HL-60 (cell line): ENCODE measurements at regions not wholly inside any gene's neighbourhood (a gene's known extent, or its start where the extent isn't known, plus 50 kb on each side); places are given as distances from the start of the nearest gene placed in this dataset.
"Not testable (repeated sequence)": the region's sequence is repeated elsewhere in the genome, so short reads cannot be mapped to it uniquely, and the experiment has no call there.

Experiments
- DNase-seq, 2 experiments: peaks; one replicate each; pipeline ENCODE4 v3.0.0-alpha.2; 2010 to 2020; ENCODE audit warnings: low read depth in 1 of 2, low spot score in 1 of 2
- H3K27ac ChIP-seq: fragments of 250-450 bp; sonication (Bioruptor Pico); replicated peaks from 2 replicates; pipeline ENCODE4 v1.5.1; 2020; ENCODE audit warnings: mild to moderate bottlenecking, moderate library complexity
- H3K27me3 ChIP-seq: fragments of 250-450 bp; sonication (Bioruptor Pico); 2 replicates; pipeline ENCODE4 v1.5.1; 2021; ENCODE audit warnings: mild to moderate bottlenecking, moderate library complexity; ENCODE audit not compliant: insufficient read depth, poor library complexity, severe bottlenecking
- H3K4me3 ChIP-seq: replicated peaks from 2 replicates; pipeline ENCODE4 v1.5.1; 2011; ENCODE audit warnings: mild to moderate bottlenecking, control low read depth, low read length; ENCODE audit not compliant: insufficient read depth
- CTCF ChIP-seq: IDR thresholded peaks from one replicate; pipeline ENCODE4 v1.5.1; 2011; ENCODE audit warnings: low read length, control low read depth, inconsistent platforms; ENCODE audit not compliant: insufficient read depth
- GABPA ChIP-seq: IDR thresholded peaks from 2 replicates; pipeline ENCODE4 v1.6.1; 2012; ENCODE audit warnings: low read depth
- POLR2AphosphoS5 ChIP-seq: IDR thresholded peaks from 2 replicates; pipeline ENCODE4 v1.6.1; 2012; ENCODE audit warnings: low read depth
- SPI1 ChIP-seq: IDR thresholded peaks from 2 replicates; pipeline ENCODE4 v1.6.1; 2012; ENCODE audit warnings: low read depth, mild to moderate bottlenecking, borderline replicate concordance
- TF ChIP-seq, protein P1 (sequence below): IDR thresholded peaks from 2 replicates; pipeline ENCODE4 v1.6.1; 2012; ENCODE audit warnings: low read depth; ENCODE audit not compliant: insufficient replicate concordance

DNA sequence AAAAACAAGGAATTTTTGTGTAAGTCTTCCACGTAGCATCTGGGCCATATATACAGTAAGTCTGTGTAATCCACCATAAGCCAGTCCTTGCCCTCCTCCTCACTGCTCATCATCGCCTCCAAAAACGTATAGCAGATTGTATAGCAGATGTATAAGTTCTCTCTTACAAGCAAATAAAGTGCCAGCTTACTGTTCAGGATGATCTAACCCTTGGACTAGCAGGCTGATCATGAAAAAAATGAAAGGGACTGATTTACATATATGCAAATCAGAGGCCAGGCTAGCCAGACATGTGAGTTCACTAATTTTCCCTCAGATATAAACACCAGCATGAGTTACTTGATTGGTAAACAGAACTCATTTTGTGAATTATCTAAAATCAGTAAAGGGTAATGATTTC lies 171.5 kb downstream of the LY86 start:
- Histone ChIP-seq H3K27me3 (no peaks in the 10 kb centered on the region), H3K4me3 (no peak overlapping the region), H3K27ac (no peak overlapping the region)
- DNase-seq: no peak
- TF ChIP-seq SPI1 (no peak), CTCF (no peak), GABPA (no peak), POLR2AphosphoS5 (no peak)
- TF ChIP-seq, protein P1, sequence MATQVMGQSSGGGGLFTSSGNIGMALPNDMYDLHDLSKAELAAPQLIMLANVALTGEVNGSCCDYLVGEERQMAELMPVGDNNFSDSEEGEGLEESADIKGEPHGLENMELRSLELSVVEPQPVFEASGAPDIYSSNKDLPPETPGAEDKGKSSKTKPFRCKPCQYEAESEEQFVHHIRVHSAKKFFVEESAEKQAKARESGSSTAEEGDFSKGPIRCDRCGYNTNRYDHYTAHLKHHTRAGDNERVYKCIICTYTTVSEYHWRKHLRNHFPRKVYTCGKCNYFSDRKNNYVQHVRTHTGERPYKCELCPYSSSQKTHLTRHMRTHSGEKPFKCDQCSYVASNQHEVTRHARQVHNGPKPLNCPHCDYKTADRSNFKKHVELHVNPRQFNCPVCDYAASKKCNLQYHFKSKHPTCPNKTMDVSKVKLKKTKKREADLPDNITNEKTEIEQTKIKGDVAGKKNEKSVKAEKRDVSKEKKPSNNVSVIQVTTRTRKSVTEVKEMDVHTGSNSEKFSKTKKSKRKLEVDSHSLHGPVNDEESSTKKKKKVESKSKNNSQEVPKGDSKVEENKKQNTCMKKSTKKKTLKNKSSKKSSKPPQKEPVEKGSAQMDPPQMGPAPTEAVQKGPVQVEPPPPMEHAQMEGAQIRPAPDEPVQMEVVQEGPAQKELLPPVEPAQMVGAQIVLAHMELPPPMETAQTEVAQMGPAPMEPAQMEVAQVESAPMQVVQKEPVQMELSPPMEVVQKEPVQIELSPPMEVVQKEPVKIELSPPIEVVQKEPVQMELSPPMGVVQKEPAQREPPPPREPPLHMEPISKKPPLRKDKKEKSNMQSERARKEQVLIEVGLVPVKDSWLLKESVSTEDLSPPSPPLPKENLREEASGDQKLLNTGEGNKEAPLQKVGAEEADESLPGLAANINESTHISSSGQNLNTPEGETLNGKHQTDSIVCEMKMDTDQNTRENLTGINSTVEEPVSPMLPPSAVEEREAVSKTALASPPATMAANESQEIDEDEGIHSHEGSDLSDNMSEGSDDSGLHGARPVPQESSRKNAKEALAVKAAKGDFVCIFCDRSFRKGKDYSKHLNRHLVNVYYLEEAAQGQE: no peak

- not testable (repeated sequence) for H3K4me3 ChIP-seq, DNase-seq, H3K27ac ChIP-seq, H3K27me3 ChIP-seq
Measured at GRCh38 chr6:6762566-6762965, 174.0 kb downstream of the LY86 start.

DNA sequence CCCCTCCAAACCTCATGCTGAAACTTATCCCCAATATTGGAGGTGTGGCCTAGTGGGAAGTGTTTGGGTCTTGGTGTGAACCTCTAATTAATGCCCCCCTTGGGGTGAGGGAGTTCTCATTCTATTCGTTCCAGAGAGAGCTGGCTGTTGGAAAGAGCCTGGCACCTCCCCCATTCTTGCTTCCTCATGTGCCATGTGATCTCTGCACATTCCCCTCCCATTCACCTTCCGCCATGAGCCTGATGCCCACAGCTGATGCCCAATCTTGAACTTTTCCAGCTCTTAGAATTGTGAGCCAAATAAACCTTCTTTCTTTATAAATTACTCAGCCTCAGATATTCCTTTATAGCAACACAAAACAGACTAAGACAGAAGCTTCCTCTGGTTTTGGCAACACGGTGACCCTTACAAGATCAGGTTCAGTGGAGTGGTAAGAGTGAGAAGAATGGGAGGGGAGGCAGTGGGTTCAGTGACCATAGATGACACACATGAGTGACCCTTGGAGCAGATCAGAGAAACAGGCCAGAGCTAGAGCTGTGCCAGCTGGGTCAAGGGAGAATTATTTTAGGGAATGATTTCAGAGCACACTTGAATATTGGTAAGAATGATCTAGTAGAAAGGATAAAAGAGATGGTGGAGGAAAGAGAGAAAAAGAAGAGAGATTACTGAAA lies 176.4 kb downstream of the LY86 start:
- Histone ChIP-seq H3K27me3 (no peaks in the 10 kb centered on the region), H3K27ac (no peak overlapping the region), H3K4me3 (no peak overlapping the region)
- TF ChIP-seq GABPA (no peak), SPI1 (no peak), POLR2AphosphoS5 (no peak), CTCF (no peak)
- TF ChIP-seq, protein P1: no peak
- peak in 1 of 2 experiments; percentile 15 for DNase-seq

GRCh38 chr6:6766230-6766905 lies 177.8 kb downstream of the LY86 start:
- DNase-seq: no peak
- H3K4me3 ChIP-seq: no peak overlapping the region
- H3K27ac ChIP-seq: no peak overlapping the region
- no peaks in the 10 kb centered on the region for H3K27me3 ChIP-seq
- TF ChIP-seq CTCF: no peak
- no peak for TF ChIP-seq POLR2AphosphoS5
- TF ChIP-seq GABPA: no peak
- TF ChIP-seq, protein P1: no peak
- no peak for TF ChIP-seq SPI1
